GM12872 (cell line): ENCODE measurements at regions not wholly inside any gene's neighbourhood (a gene's known extent, or its start where the extent isn't known, plus 50 kb on each side); places are given as distances from the start of the nearest gene placed in this dataset.

ENCODE experiments used
- CTCF ChIP-seq: IDR thresholded peaks from 3 replicates; pipeline ENCODE4 v1.5.1; 2011; ENCODE audit warnings: low read depth, mild to moderate bottlenecking, low read length, moderate library complexity; ENCODE audit not compliant: insufficient read depth

- TF ChIP-seq CTCF, result 0 out of 3 replicates have a peak, but pooled peaks have one; percentile 4
These were observed 97.6 kb upstream of the ZMIZ1 start for GRCh38 chr10:78971094-78971682.

- no peak for TF ChIP-seq CTCF
These were observed 96.4 kb upstream of the ZMIZ1 start for GRCh38 chr10:78972160-78972946.

- no peak for TF ChIP-seq CTCF
These were observed 95.5 kb upstream of the ZMIZ1 start for GRCh38 chr10:78972947-78973900.

GRCh38 chr10:78973901-78974616 lies 94.7 kb upstream of the ZMIZ1 start:
- TF ChIP-seq CTCF, result no peak

GRCh38 chr10:78974617-78975317 lies 94.0 kb upstream of the ZMIZ1 start:
- TF ChIP-seq CTCF, result peak; percentile 86

GRCh38 chr10:78975926-78976325 lies 92.8 kb upstream of the ZMIZ1 start:
- no peak for TF ChIP-seq CTCF
